Activated T-cell treated with anti-CD3 and anti-CD28 coated beads, Interleukin-2, amount 50 U/mL, for 24 hours (primary cell): ENCODE measurements at regions not wholly inside any gene's neighbourhood (a gene's known extent, or its start where the extent isn't known, plus 50 kb on each side); places are given as distances from the start of the nearest gene placed in this dataset.
"Not testable (repeated sequence)": the region's sequence is repeated elsewhere in the genome, so short reads cannot be mapped to it uniquely, and the experiment has no call there.

Experiments
- DNase-seq: peaks from one replicate; pipeline ENCODE4 v3.0.0-alpha.2; 2020
- H3K27ac Mint-ChIP-seq: 2 replicates; pipeline ENCODE4 v1.8.0; 2020; ENCODE audit warnings: mild to moderate bottlenecking, mixed read lengths
- H3K27me3 Mint-ChIP-seq: 2 replicates; pipeline ENCODE4 v1.8.0; 2020; ENCODE audit warnings: mixed read lengths
- H3K36me3 Mint-ChIP-seq: 2 replicates; pipeline ENCODE4 v1.8.0; 2020; ENCODE audit warnings: low read depth, mixed read lengths
- H3K4me1 Mint-ChIP-seq: 2 replicates; pipeline ENCODE4 v1.8.0; 2020; ENCODE audit warnings: low read depth, mixed read lengths
- H3K4me3 Mint-ChIP-seq: 2 replicates; pipeline ENCODE4 v1.8.0; 2020; ENCODE audit warnings: mild to moderate bottlenecking, moderate library complexity, mixed read lengths
- H3K9me3 Mint-ChIP-seq: 2 replicates; pipeline ENCODE4 v1.8.0; 2020; ENCODE audit warnings: mixed read lengths

- Mint-ChIP-seq H3K36me3 (no peaks in the 10 kb centered on the region), H3K27me3 (no peaks in the 10 kb centered on the region), H3K9me3 (no peaks in the 10 kb centered on the region), H3K27ac (no peak overlapping the region), H3K4me1 (no peaks in the 10 kb centered on the region), H3K4me3 (no peak overlapping the region)
- DNase-seq: no peak
These were observed 970.4 kb downstream of the RPA4 start for GRCh38 chrX:97854086-97854485.

GRCh38 chrX:97858592-97858991 is 974.9 kb downstream of the RPA4 start:
- Mint-ChIP-seq H3K27ac (no peak overlapping the region), H3K4me3 (no peak overlapping the region), H3K4me1 (no peaks in the 10 kb centered on the region), H3K36me3 (no peaks in the 10 kb centered on the region), H3K27me3 (peaks cover 4% of the 10 kb centered on the region), H3K9me3 (no peaks in the 10 kb centered on the region)
- DNase-seq: no peak

DNA sequence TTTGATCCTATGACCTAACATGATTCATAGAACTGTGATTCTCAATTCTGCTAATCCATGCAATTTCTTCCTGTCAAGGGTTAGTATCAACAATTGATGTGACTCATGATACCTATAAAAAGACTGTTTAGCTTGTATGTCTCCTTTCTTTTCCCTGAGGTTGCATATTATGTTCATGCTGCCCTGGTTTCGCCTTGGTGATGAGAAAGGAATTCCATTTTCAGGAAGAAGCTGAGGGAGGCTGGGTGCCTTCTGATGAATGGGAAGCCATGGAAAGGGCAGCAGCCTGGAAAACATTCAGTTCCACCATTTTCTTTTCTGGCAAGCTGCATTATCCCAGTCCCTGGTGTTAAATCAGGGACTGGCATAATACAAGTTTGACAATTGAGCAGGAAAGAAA is 976.5 kb downstream of the RPA4 start:
- H3K27ac Mint-ChIP-seq: no peak overlapping the region
- H3K27me3 Mint-ChIP-seq: peaks cover 4% of the 10 kb centered on the region
- no peaks in the 10 kb centered on the region for H3K9me3 Mint-ChIP-seq
- H3K4me1 Mint-ChIP-seq: no peaks in the 10 kb centered on the region
- no peak for DNase-seq
- H3K4me3 Mint-ChIP-seq: no peak overlapping the region
- no peaks in the 10 kb centered on the region for H3K36me3 Mint-ChIP-seq

- no peak for DNase-seq
- H3K9me3 Mint-ChIP-seq: no peaks in the 10 kb centered on the region
- no peak overlapping the region for H3K4me3 Mint-ChIP-seq
- H3K4me1 Mint-ChIP-seq: no peaks in the 10 kb centered on the region
- no peaks in the 10 kb centered on the region for H3K36me3 Mint-ChIP-seq
- H3K27me3 Mint-ChIP-seq: peaks cover 4% of the 10 kb centered on the region
- no peak overlapping the region for H3K27ac Mint-ChIP-seq
These were observed 979.6 kb downstream of the RPA4 start for GRCh38 chrX:97863261-97863660.

DNA sequence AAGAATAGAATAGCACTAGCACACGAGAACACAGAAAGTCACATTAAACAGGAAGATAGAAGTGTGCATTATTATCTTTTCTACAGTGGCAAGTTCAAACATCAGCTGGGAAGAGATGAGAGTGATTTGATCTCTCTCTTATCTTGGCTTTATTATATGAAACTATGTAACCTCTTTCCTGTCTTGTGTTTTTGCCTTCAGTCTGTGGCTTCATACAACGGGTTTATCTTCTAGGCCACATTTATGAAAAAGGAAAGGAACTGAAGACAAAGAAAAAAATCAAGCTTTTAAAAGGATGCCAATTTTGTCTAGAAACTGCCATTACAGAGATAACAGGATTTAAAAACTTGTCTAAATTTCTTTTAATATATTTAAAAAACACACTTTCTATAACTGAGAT is 983.6 kb downstream of the RPA4 start:
- DNase-seq: no peak
- H3K27me3 Mint-ChIP-seq: no peaks in the 10 kb centered on the region
- H3K27ac Mint-ChIP-seq: no peak overlapping the region
- no peaks in the 10 kb centered on the region for H3K4me1 Mint-ChIP-seq
- no peaks in the 10 kb centered on the region for H3K36me3 Mint-ChIP-seq
- H3K9me3 Mint-ChIP-seq: no peaks in the 10 kb centered on the region
- H3K4me3 Mint-ChIP-seq: no peak overlapping the region

GRCh38 chrX:97876697-97877407 is 993.1 kb downstream of the RPA4 start:
- Mint-ChIP-seq H3K9me3 (no peaks in the 10 kb centered on the region), H3K4me1 (no peaks in the 10 kb centered on the region), H3K27me3 (peaks cover 5% of the 10 kb centered on the region), H3K36me3 (no peaks in the 10 kb centered on the region), H3K4me3 (no peak overlapping the region), H3K27ac (no peak overlapping the region)
- DNase-seq: no peak

- Mint-ChIP-seq H3K4me3 (no peak overlapping the region), H3K9me3 (no peaks in the 10 kb centered on the region), H3K36me3 (no peaks in the 10 kb centered on the region), H3K4me1 (no peaks in the 10 kb centered on the region), H3K27me3 (peaks cover 7% of the 10 kb centered on the region), H3K27ac (no peak overlapping the region)
- no peak for DNase-seq
These were observed 998.6 kb downstream of the RPA4 start for GRCh38 chrX:97882306-97882705.

DNA sequence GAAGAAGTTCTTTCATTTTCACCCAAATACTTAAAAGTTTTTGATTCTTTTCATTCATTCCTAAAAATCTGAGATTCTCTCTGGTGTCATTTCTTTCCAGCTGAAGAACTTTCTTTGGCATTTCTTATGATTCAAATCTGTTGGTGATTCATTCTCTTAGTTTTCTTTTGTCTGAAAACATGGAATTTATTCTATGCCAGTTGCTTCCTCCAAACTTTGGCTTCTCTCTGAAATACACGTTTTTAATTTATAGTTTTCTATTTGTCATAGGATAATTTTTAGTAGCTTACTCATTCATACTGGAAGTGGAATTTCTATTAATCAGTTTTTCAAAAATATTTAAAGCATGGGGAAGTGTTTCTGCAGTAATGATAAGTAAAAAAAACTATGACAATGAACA is 1012.0 kb downstream of the RPA4 start:
- H3K27me3 Mint-ChIP-seq: no peaks in the 10 kb centered on the region
- H3K4me3 Mint-ChIP-seq: no peak overlapping the region
- no peak overlapping the region for H3K27ac Mint-ChIP-seq
- H3K4me1 Mint-ChIP-seq: no peaks in the 10 kb centered on the region
- DNase-seq: no peak
- no peaks in the 10 kb centered on the region for H3K36me3 Mint-ChIP-seq
- no peaks in the 10 kb centered on the region for H3K9me3 Mint-ChIP-seq

DNA sequence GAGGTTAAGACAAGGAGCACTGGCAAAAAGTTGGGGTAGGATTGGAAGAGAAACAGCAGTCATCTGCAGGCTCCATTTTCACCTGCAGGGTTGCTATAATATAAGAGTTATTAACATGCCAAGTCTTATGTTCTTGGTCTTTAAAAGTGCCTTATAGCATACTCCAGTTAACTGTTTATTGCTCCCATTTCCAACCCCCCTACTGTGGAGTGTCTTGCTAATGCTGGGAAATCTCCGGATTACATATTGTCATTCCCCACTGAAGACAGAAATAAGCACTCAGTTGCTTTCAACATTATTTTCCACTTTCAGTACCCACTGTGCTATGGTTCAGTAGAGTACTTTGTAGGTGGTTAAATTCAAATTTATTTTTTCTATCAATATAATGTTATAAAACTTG is 1014.3 kb downstream of the RPA4 start:
- no peak overlapping the region for H3K27ac Mint-ChIP-seq
- H3K4me1 Mint-ChIP-seq: no peaks in the 10 kb centered on the region
- no peaks in the 10 kb centered on the region for H3K36me3 Mint-ChIP-seq
- H3K27me3 Mint-ChIP-seq: no peaks in the 10 kb centered on the region
- no peak overlapping the region for H3K4me3 Mint-ChIP-seq
- no peaks in the 10 kb centered on the region for H3K9me3 Mint-ChIP-seq
- no peak for DNase-seq

- no peak for DNase-seq
- no peaks in the 10 kb centered on the region for H3K9me3 Mint-ChIP-seq
- no peaks in the 10 kb centered on the region for H3K36me3 Mint-ChIP-seq
- H3K4me1 Mint-ChIP-seq: no peaks in the 10 kb centered on the region
- no peak overlapping the region for H3K27ac Mint-ChIP-seq
- peaks cover 3% of the 10 kb centered on the region for H3K27me3 Mint-ChIP-seq
- no peak overlapping the region for H3K4me3 Mint-ChIP-seq
These were observed 1015.1 kb downstream of the RPA4 start for GRCh38 chrX:97898798-97899197.

DNA sequence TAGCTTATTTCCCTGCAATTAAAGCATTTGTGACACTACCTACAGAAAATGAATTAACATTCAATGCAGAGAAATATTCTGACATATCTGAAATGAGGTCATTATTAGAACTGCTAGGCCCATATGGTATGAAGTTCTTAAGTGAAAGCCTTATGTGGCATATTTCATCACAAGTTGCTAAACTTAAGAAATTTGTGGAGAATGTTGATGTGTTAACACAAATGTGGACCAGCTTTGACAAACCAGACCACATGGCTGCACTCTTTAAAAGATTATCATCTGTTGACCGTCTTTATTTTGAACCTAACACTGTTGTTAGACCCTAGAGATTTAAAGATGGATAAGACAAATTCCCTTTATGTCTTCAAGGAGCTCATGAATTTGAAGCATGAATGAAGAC is 1024.1 kb downstream of the RPA4 start:
- Mint-ChIP-seq H3K36me3 (no peaks in the 10 kb centered on the region), H3K4me1 (no peaks in the 10 kb centered on the region), H3K4me3 (no peak overlapping the region), H3K9me3 (no peaks in the 10 kb centered on the region), H3K27me3 (peaks cover 4% of the 10 kb centered on the region), H3K27ac (no peak overlapping the region)
- no peak for DNase-seq

GRCh38 chrX:97909245-97909644 is 1025.5 kb downstream of the RPA4 start:
- H3K36me3 Mint-ChIP-seq: no peaks in the 10 kb centered on the region
- no peak overlapping the region for H3K27ac Mint-ChIP-seq
- no peak overlapping the region for H3K4me3 Mint-ChIP-seq
- H3K4me1 Mint-ChIP-seq: no peaks in the 10 kb centered on the region
- DNase-seq: no peak
- H3K27me3 Mint-ChIP-seq: no peaks in the 10 kb centered on the region
- no peaks in the 10 kb centered on the region for H3K9me3 Mint-ChIP-seq

- H3K27ac Mint-ChIP-seq, DNase-seq, H3K4me3 Mint-ChIP-seq, H3K9me3 Mint-ChIP-seq, H3K36me3 Mint-ChIP-seq, H3K4me1 Mint-ChIP-seq: not testable (repeated sequence)
- H3K27me3 Mint-ChIP-seq: peaks cover 19% of the 10 kb centered on the region
These were observed 1031.7 kb downstream of the RPA4 start for GRCh38 chrX:97915390-97915789.

- not testable (repeated sequence) for H3K9me3 Mint-ChIP-seq, H3K4me1 Mint-ChIP-seq, H3K4me3 Mint-ChIP-seq, H3K27ac Mint-ChIP-seq, H3K36me3 Mint-ChIP-seq, DNase-seq
- H3K27me3 Mint-ChIP-seq: peaks cover 20% of the 10 kb centered on the region
These were observed 1037.5 kb downstream of the RPA4 start for GRCh38 chrX:97921223-97921622.

- H3K4me1 Mint-ChIP-seq: no peaks in the 10 kb centered on the region
- H3K27ac Mint-ChIP-seq: no peak overlapping the region
- H3K4me3 Mint-ChIP-seq: no peak overlapping the region
- no peaks in the 10 kb centered on the region for H3K27me3 Mint-ChIP-seq
- H3K36me3 Mint-ChIP-seq: no peaks in the 10 kb centered on the region
- H3K9me3 Mint-ChIP-seq: no peaks in the 10 kb centered on the region
- DNase-seq: no peak
These were observed 1047.9 kb downstream of the RPA4 start for GRCh38 chrX:97931586-97931985.

DNA sequence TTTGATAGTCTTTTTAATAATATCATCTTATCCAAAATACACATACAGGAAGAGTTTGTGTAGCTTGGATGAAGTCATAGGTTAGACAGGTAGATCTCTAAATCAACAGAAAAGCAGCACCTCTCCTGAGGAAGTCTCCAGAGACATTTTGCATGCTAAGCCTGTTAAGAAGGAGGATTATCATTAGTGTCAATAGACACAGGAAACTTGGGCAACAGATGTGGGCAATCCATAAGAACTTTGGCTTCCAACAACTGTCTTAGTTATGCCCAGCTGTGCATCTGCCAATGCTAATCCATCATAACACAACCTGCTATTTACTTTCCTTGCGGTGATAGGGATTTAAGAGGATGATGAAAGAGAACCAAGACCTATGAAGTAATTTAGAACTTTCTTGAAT is 1052.6 kb downstream of the RPA4 start:
- Mint-ChIP-seq H3K27ac (no peak overlapping the region), H3K4me1 (no peaks in the 10 kb centered on the region)

More for the DNA sequence above, 1052.6 kb downstream of the RPA4 start:
- Mint-ChIP-seq H3K4me3 (no peak overlapping the region), H3K9me3 (no peaks in the 10 kb centered on the region), H3K27me3 (peaks cover 5% of the 10 kb centered on the region), H3K36me3 (no peaks in the 10 kb centered on the region)
- DNase-seq: no peak
